H54 (cell line): ENCODE measurements at regions not wholly inside any gene's neighbourhood (a gene's known extent, or its start where the extent isn't known, plus 50 kb on each side); places are given as distances from the start of the nearest gene placed in this dataset.

Experiments used
- DNase-seq: peaks from one replicate; pipeline ENCODE4 v3.0.0; 2011; ENCODE audit warnings: low spot score, mixed read lengths; ENCODE audit not compliant: insufficient read length
- FAIRE-seq: peaks from 3 replicates; lab custom pipeline; 2011; peaks lifted over from hg19 to GRCh38; lab: Jason Lieb, UNC
- POLR2A ChIP-seq: IDR thresholded peaks from 2 replicates; pipeline ENCODE4 v1.6.1; 2011; ENCODE audit warnings: low read depth, mild to moderate bottlenecking, low read length

DNA sequence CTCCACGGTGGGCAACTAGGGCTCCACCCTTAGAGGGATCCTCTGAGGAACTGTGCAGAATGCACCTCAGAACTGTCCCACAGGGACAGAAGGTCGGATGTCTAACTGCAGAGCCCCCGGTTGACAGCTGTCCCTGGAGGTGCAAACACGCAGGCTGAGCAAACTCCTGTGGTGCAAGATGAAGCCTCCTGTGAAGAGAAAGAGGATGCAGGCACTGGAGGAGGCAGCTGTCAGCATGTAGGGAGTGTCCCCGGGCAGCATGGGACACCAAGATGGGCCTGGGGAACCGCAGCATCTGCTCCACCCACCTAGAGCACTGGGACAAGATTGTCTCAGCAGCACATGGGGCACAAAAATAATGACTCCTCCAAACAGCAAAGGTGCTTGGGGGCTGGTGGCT is 258.9 kb downstream of the ABHD5 start:
- no peak for FAIRE-seq
- no peak for TF ChIP-seq POLR2A
- no peak for DNase-seq

DNA sequence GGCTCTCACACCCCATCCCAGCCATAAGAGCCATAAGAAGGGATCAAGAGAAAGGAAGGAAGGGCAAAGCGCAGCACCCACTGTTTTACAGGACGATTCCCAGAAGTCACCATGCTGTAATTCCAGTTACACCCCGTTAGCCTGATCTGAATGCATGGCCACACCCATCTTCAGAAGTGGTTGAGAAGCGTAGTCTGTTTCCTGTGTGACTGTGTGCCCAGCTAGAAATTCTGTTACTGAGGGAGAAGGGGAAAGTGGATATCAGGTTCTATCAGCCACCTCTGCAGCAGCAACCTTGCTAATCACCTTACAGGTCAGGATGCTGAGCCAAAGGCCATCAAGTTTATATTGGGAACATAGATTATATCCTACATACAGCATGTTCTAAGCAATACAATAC is 260.0 kb downstream of the ABHD5 start:
- FAIRE-seq, result no peak
- no peak for TF ChIP-seq POLR2A
- no peak for DNase-seq

DNA sequence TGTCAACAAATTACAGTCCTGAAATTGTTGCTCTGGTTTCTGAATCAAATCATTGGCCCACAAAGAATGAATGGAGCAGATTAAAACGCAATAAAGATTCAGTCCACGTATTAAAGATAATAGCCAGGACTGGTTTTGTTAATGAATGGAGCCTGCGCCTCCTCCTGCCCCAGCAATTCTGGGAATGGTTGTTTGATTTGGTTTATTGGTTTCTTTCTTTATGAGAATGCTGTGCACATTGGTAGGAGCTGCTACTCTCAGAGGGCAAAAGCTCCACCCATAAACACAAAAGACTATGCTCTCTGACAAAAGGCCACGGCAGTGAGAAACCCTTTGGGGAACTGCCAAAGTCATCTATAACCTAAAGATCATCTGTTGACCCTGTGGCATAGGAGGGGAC is 261.1 kb downstream of the ABHD5 start:
- FAIRE-seq, result no peak
- TF ChIP-seq POLR2A, result no peak

GRCh38 chr3:43953380-43953779 is 262.6 kb downstream of the ABHD5 start:
- FAIRE-seq (no peak), DNase-seq (no peak)
- no peak for TF ChIP-seq POLR2A

More for the DNA sequence above, 261.1 kb downstream of the ABHD5 start:
- DNase-seq, result no peak

DNA sequence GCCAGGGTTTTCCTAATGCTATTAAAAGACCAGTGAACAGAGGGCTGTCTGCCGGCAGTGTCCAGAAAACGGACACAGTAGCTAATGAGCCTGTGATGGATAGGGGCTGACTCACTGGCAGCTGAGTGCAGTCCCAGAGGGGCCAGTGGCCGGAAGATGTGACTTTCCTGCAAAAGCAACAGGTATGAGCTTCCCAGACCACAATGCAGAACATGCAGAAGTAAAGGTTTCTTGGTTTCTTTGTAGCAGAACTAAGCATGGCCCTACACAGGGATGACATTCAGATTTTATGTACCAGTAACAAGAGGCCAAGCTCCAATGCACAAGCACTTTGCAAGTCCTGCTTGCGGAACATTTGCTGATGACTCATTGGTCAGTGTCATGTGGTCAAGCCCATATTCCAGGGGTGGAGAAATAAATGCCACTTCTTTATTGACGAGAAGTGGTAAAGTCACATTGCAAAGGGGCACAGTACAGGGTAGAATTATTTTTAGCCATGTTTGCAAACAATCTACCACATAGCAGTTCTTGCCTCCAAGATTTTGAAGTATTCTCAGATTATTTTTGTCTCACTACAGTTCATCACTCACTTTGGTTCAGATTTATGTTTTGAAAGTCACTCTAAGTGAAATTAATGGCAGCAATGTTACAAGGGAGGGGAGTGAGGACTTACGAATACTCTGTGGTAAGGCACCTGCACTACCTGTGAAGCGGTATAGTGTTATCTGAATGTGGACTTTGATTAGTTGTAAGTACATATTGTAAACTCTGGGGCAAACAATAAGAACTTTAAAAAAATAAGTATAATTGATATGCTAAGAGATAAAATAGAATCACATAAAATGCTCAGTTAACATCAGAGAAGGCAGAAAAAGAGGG is 263.3 kb downstream of the ABHD5 start:
- DNase-seq, result peak; percentile 50
- no peak for TF ChIP-seq POLR2A
- peak; percentile 48 for FAIRE-seq

- DNase-seq (no peak), FAIRE-seq (no peak)
- no peak for TF ChIP-seq POLR2A
These were observed 266.2 kb downstream of the ABHD5 start for GRCh38 chr3:43956945-43957344.

DNA sequence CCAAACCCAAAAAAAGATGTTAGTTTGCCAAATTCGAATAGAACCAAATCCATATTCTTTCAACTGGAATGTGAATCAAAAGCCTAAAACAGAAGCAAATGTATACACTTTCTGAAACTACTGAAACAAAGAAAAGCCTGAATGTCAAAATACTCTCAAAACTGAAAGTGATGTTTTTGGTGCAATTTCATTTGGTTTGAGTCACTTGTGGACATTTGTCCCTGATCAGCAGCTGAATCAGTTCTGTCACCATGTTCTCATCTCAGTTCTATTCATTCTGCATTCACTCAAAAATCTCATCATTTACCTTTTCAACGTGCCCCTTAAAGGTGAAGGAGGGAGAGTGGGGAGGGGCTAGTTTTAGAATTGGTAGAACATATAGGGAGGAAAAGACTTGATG is 266.8 kb downstream of the ABHD5 start:
- no peak for DNase-seq
- no peak for FAIRE-seq
- no peak for TF ChIP-seq POLR2A

DNA sequence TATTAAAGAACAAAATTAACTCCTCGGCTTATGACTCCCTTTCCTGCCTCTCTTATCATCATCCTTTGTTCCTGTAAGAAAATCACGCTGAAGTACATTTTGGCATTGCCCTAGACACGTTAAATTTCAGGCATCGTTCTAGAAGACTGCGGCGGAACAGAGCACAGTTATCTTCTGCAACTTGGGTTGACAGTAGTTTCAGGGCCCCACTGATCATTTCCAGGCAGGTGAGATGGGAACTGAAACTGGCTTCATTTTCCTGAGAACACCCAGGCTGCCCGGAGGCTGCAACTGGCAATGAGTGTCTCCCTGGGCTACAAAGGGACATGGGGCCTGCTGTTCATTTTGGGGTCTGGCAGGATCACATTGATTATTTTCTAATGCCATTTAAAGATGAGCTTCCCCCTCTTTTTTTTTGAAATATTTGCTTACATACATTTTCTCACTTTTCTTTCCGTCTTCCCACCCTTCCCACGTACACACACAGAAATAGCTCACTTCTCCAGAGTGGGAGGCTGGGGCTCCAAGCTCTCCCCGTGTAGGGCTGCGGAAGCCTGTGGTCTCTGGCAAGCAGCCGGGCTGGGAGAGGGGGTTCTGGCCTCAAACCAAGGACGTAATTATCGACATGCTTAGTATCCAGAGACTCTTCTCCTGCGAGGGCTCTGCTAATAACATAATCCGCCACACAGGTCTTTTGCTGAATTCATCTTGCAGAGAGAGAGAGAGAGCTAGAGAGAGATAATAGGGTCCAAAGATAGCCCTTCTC is 267.4 kb downstream of the ABHD5 start:
- DNase-seq, result no peak
- TF ChIP-seq POLR2A, result no peak
- no peak for FAIRE-seq

GRCh38 chr3:43958973-43959372 is 268.2 kb downstream of the ABHD5 start:
- FAIRE-seq (no peak), DNase-seq (no peak)
- no peak for TF ChIP-seq POLR2A

DNA sequence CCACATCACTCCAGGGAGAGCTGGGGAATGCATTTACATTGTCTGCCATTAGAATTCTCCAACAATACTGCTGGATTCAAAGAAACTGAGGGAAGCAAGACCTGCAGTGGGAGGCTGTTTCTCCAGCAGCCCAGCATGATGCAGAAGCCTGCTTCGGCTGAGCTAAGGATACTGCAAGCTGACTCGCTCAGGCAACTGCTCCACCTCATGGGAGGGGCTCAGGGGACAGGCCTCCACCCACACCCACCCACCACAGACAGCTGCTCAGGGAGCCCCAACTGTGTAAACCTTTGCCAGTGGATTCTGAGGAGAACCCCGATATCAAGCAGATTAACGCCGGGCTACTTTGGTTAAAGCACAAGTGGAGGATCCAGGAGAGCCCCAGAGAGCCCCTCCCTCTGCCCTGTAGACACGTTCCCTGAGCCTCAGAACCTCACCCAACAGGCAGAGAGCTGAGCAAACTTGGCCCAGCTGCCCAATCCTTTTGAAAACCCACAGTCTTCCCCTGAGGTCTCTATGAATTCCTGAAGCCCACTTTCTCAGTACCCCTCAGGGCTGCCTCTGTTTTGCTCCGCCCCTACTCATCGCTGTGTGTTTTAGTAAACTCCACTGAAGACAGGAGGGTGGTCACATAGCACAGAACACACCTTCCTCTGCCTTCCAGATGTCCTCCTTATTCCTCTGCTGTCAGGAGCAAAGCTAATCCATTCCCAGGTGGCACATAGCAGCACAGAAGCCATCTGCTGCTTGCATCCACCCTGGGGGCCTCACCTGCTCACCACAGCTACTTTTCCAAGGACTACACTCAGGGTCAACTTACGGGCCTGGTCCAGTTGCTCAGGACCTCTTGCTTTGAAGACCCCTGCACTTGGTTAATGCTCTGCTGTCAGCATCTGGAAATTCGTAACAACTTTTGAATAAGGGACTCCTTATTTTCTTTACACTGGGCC is 269.0 kb downstream of the ABHD5 start:
- no peak for TF ChIP-seq POLR2A
- no peak for DNase-seq
- FAIRE-seq, result no peak

DNA sequence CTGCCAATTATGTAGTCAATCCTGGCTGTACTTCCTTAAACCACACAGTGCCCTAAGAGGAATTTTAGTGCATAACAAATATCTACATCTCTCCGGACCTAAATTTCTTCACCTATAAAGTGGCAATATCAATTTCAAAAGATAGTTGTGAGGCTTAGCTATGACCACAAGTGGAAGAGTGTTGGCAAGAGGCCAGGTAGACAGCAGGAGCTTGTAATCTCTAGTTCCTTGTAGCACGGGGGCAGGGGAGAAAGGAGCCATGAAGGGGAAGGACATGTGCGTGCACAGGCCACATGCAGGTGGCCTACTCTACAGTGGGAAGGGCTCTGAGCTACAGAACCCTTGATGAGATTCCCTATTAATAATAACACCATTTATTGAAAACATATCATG is 269.7 kb downstream of the ABHD5 start:
- DNase-seq (no peak), FAIRE-seq (no peak)
- TF ChIP-seq POLR2A, result no peak

DNA sequence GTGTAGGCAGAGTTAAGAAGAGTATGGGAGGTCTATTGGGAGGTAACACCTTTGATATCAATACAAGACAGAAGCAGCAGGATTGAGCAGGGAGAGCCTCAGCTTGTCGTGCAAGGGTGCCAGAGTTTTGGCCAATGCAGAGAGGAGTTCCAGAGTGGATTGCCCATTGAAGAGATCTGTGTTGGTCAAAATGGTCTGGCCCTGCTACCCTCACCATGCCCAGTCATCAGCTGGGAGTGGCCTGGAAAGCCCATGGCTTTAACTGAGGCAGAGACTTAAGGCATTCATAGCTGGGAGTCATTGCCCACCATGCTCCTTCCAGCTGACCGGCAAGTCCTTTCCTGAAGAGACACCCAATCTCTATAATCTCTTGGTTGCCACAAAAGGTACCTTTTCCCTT is 271.3 kb downstream of the ABHD5 start:
- no peak for DNase-seq
- no peak for TF ChIP-seq POLR2A
- FAIRE-seq, result no peak

DNA sequence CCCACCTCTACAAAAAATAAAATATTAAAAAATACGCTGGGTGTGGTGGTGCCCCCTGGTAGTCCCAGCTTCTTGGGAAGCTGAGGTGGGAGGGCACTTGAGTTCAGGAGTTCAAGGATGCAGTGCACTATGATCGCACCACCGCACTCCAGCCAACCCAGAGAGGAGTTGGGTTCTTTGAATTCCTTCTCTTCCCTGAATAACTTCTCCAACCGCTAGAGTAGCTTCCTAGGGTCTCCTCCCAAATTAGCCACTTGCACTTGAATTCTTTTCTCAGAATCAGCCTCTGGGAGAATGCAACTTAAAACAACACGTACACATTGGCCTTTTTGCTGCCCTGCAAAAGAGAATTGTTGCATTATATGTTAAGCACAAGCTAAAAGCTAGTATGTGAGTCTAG is 272.5 kb downstream of the ABHD5 start:
- FAIRE-seq, result no peak
- no peak for DNase-seq

DNA sequence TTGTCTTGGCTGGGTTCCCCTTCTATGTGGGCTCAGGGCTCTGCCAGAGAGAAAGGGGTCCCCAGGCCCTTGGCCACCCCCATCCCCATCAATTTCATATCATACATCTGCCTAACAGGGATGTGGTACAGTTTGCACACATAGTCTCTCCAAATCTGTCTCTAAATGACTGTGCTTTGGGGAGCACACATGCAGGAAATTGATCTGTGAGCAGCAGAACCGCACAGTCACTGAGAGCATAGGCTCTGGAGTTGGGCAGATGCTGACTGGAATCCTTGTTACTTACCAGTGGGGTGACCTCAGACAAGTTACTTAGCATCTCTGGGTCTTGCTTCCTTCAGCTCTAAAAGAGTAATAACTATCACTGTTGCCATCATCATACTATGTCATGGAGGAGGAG is 273.9 kb downstream of the ABHD5 start:
- TF ChIP-seq POLR2A, result no peak
- FAIRE-seq, result no peak
- no peak for DNase-seq

More for the DNA sequence above, 272.5 kb downstream of the ABHD5 start:
- no peak for TF ChIP-seq POLR2A
